ENCODE measurements at regions not wholly inside any gene's neighbourhood (a gene's known extent, or its start where the extent isn't known, plus 50 kb on each side); places are given as distances from the start of the nearest gene placed in this dataset.
"Not testable (repeated sequence)": the region's sequence is repeated elsewhere in the genome, so short reads cannot be mapped to it uniquely, and the experiment has no call there.

DNA sequence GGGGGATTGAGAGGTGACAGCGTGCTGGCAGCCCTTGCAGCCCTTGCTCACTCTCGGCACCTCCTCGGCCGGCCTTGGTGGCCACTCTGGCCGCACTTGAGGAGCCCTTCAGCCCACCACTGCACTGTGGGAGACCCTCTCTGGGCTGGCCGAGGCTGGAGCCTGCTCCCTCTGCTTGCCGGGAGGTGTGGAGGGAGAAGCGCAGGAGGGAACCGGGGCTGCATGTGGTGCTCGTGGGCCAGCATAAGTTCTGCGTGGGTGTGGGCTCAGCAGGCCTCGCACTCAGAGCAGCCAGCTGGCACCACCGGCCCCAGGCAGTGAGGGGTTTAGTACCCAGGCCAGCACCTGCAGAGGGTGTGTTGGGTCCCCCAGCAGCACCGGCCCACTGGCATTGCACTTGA is 912.2 kb upstream of the ADGRB3 start:
- DNase-seq, result no peak

DNA sequence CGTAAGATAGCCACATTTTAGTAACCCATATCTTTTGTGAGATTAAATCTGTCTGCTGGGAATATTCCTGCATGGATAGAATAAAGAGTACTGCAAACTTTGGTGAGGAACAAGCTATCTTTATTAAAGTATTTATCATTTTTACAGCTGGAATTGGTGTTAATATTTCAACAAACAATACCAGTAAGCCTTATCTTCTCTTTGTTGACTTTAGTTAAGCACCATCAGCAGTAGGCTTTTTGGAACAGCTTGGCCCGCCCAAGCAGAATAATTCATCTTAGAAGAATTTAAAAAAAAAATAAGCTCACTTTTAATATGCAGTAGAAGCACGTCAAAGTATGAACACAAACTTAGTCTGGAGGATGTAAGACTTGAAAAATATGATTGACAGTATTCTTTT is 917.8 kb upstream of the ADGRB3 start:
- DNase-seq, result no peak

DNA sequence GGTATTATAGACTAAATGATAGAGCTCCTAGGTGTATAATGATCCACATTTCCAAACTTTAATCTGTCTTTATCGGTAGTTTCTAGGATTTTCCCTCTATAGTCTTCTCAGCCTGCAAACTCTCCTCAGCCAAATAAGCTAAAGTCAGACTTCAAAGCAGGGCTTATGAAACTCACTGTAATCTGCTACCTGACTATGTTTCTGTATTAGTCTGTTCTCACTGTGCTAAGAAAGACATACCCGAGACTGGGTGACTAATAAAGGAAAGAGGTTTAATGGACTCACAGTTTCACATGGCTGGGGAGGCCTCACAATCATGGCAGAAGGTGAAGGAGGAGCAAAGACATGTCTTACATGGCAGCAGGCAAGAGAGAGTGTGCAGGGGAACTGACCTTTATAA is 928.7 kb upstream of the ADGRB3 start:
- no peak for DNase-seq

DNA sequence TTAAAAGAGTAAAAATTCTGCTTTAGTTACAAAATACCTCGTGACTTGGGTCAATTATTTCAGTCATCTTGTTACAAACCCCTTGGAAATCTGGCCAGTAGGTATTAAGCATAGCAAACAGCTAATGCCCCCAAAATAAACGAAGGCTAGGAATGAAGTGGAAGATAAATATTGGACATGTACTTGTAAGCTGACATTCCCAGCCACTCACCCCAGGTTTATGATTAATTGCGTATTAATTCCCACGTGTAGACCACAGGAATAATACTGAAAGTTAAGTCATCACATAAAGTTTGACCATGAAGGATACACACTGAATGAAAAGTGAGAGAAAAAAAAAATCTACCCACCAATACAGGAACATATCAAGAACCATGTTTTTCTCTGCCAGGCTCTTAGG is 936.5 kb upstream of the ADGRB3 start:
- no peak for DNase-seq

DNA sequence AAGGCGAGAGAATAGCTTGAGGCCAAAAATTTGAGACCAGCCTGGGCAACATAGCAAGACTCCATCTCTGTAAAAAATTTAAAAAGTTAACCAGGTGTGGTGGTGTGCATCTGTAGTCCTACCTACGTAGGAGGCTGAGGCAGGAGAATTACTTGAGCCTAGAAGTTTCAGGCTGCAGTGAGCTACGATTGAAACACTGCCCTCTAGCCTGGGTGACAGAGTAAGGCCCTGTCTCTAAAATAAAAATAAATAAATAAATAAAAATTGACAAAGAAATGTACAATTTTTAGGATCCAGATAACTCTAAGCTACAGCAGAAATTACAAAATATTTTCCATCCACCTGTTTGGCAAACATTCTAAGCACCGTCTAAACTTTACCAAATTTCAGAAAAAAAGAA is 941.0 kb upstream of the ADGRB3 start:
- DNase-seq, result no peak

DNA sequence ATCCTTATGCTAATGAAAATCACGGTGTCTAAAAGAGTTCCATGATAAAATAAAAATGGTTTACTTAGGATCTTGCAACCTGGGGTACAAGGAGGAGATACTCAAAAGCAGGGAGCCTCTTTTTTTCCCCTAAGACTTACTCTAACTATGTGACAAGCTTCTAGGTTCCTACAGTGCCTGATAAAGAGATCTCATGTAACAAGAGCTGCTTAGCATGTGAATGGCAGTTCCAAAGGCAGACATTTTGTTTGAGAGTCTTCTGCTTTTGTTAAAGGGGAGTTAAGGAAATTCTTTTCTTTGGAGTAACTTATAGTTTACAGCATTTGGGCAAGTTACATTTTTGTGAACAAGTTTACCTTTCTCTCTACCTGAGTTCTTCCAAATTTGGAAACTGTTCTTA is 945.8 kb upstream of the ADGRB3 start:
- no peak for DNase-seq

DNA sequence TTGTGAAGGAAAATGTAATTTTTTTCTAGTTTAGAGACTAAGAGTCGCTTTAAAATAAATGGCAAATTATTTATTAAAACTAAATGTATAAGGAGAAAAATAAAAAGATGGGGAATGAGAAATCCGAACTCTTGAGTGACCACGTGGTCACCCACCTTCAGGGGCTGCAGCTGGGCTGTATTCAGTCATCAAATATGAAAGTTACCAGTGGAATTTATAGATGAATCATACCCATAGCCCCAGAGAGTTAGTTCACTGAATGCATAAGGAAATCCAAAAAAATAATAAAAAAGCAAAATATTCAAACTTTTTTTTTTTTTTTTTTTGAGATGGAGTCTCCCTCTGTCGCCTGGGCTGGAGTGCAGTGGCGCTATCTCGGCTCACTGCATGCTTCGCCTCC is 947.7 kb upstream of the ADGRB3 start:
- DNase-seq, result no peak

DNA sequence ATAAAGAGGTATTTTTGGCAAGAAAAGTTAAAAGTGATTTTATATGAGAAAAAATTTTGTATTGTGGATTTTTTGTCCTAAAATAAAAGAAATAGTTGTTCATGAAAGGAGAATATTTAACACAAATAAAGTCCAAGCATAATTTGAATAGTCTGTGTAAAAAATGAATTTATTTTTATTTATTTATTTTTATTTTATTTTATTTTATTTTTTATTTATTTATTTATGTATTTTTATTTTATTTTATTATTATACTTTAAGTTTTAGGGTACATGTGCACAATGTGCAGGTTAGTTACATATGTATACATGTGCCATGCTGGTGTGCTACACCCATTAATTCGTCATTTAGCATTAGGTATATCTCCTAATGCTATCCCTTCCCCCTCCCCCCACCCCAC is 948.9 kb upstream of the ADGRB3 start:
- DNase-seq, result not testable (repeated sequence)

DNA sequence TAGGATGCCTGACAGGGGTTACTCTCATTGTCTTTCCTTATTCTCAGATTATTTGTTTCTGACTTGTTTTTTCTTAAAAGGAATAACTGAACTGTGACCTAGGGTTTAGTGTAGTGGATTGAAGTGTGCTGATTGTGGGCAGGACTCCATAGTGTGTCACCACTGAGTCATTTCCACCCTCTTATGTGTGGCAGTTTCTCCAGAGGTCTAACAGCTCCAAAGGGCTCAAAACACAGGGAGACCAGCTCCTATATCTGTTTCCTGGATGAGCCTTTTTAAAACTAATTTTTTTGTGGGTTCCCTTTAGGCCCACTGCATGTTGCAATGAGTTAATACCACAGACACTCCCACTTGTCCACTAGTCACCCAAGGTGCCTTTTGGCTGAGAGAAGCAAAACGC is 951.1 kb upstream of the ADGRB3 start:
- no peak for DNase-seq

DNA sequence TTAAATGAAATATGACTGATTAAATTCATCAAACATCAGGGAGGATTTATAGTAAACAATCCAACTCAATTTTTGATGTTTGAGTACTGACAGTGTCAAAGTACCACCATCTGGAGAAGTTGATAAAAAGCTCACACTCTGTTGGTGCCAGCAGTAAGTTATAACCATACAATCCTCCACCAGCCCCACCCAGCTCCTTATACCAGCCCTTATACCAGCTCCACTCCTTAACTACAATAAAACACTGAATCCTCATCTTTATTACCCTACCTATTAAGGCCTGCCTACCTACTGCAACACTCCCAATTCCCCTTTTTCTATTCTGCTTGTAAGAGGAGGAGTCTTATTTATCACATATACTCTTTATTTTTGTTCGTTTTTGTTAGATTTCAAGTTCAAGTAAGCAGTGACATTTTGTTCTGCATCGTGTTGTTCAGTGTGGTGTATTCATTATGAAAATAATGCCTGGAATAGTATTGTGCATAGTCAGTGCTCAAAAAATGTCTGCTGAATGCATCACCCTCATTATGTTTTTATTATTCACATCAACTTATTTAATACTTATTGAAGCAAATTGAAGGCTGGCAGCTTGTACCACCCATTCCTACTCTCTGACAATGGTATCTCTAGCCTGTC is 954.7 kb upstream of the ADGRB3 start:
- no peak for DNase-seq

DNA sequence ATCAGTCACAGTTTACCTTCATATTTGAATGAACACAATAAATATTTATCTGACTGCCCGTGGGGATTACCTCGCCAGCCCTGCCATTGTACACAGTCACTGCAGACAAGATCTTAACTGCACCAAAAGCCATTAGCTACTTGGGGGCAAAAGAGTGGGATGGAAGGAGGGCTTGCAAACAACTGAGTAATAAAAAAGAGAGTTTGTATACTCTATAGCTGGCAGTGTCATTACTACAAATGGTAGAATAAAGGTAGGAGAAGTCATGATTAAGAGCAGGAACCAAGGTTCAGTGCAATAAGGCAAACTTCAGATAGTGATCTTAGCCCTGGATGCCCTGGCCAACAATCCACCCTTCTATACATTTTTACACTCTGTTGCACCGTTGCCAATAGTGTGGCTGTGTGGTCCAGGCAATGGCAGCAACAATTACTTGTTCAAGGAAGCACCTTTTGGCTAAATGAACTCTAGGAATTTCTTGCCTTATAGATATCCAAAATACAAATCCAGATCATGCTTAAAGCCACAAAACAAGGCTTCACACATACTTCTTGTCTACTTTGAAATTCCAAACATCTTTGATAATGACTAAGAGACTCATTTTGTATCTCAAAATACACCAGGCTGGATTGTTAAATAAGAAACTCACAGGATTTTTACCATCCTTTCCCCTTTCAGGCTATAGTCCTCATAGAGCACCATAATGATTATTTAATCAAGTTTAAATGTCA is 955.4 kb upstream of the ADGRB3 start:
- no peak for DNase-seq

DNA sequence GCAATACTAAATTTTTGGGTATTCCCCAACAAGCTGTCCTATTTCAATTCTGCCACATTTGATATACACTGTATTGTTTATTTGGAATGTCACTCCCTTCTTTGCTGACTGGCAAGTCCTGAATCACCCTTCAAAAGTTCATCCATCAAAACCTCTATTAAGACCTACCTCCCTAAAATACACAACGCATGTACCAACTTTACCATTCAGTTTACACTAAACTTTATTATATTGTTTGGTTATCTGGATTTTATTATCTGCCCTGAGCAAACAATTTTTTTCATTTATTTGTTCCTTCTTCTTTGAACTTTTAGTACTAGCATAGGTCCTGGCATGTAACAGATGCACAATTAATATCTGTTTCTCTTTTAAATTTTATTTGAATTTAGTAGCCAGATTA is 958.2 kb upstream of the ADGRB3 start:
- no peak for DNase-seq

DNA sequence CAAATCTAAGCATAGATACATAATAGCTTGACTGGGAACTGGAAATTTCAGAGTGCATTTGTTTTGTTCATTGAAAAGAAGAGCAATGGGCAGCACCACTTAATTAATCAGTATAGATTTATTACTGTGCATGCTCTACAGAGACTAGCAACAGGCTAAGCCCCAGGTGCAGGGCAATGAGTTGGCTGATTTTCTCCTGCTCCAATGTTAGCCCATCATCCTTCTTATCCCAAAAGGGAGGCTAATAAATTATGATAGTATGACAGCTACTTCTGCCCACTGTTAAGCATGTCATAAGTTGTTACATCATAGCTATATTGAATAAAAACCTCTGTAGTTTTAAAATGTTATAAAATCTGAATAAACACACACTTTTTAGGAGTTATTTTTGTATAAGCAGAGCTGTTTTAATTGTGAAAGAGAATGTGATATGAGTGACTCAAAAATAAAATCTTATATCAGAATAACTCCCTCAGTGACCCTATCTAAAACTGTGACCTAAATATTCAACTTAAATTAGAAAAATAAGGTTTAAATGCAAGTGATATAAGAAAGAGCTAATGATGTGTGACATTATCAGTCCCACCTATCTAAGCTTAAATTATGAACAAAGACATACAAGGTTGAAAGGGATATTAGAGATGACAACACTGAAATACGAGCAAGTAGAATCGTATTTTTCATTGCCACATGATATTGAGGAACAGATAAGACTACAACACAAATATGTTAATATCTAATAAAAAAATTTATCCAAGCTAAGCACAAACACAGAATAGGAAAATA is 967.3 kb upstream of the ADGRB3 start:
- DNase-seq, result no peak

DNA sequence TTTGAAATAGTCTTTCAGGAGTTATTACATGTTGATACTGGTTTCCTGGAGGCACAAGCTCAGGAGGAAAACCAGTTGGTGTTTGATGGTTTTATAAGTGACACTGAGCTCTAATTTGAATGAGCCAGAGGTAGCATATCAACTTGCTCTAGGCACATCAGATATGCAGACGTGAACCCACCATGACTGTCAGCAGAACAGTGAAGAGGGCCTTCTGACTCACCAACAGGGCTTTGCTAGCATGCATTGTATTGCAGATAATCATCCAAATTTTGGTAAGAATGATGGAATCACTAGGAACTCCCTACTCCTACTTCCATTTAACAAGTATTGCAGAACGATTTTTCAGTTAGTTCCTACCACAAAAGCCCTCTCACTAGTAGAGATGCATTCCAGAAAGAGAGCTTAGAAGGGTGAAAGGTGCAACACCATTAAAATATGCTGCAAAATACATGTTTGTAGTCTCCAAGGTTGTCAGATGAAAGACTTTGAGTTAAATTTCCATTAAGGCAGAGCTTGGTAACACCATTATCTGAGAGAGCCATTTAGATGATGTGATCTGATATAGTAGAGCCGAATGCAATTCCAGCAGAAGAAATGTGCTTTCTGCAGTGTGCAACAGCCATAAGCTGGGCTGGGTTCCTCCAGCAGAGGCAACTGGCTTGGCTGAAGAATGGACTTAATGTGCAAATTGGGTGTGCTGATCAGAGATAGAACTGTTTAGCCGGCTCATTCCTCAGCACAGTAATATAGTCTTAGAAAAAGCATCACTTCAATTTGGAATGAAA is 968.7 kb upstream of the ADGRB3 start:
- no peak for DNase-seq

DNA sequence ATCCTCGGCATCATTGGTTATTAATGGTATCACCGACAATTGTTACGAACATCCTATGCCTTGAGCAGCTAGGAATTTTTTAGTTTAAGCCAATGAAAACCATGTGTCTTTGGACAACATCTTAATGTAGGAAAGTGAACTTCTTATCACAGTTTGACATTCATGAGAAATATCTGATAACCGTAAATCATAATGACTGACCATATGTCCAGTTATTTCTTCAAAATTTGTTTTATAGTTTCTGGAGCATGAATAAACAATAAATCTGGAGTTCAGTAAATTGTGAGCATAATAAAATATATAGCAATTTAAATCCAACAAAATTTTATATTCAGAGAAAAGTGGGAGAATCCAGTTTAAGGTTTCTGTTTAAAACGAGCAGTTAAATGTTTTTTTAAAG is 970.1 kb upstream of the ADGRB3 start:
- DNase-seq, result no peak

DNA sequence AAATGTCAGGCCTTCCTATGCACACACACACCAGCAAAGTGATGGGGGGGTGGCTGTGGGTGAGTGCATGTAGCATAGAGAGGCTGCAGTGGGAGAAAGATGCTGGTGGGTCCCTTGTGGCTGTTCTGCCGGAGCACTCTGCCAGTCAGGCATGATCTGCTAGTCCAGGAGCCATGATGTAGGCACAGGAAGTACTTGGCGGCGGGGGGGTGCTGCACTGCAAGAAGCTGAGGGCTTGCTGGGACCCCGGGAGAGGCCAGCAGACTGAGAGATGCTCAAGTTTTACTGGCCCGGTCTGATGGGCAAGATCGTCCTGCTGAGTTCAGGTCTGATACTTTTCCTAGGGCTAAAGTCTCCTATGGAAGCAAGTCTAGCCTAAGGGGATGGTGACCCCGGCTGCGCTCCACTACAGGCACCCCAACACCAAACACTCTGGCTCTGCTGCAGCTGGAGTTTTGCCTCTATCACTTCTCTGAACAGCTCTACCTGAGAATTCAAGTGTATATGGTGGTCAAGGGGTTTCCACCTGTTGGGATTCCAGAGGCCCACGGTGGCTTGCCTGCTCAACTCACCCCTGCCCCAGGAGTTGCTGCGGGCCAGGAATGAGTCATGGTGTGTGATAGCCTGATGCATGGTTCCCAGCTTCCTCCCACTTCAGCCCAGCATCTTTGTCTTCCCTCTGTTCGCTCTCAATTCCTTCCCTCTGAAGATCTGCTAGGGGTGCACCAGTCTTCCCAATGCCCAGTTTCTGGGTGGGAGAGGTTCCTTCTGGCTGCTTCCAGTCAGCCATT is 971.8 kb upstream of the ADGRB3 start:
- no peak for DNase-seq

DNA sequence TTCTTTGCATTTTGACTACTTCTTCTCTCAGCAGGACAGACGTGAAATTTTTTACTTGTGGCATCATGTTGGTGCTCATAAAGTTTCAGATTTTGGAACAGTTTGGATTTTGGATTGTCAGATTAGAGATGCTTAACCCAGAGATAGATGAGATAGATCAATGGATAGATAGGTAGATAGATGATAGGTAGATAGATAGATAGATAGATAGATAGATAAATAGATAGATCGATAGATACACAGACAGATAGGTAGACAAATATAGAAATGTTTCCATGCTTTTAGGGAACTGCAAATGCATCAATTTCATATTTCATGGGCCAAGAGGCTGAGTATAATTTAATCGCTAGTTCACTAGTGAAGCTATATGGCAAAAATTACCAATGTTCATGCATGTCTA is 981.5 kb upstream of the ADGRB3 start:
- DNase-seq, result no peak

DNA sequence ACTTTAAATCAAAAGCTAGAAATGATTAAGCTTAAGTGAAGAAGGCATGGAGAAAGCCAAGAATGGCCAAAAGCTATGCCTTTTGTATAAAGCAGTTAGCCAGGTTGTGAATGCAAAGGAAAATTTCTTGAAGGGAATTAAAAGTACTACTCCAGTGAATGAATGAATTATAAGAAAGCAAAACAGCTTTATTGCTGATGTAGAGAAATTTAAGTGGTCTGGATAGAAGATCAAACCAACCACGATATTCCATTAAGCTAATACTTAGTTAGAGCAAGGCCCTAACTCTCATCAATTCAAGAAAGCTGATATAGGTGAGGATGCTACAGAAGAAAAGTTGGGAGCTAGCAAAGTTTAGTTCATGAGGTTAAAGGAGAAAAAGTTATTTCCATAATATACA is 988.5 kb upstream of the ADGRB3 start:
- DNase-seq, result no peak

DNA sequence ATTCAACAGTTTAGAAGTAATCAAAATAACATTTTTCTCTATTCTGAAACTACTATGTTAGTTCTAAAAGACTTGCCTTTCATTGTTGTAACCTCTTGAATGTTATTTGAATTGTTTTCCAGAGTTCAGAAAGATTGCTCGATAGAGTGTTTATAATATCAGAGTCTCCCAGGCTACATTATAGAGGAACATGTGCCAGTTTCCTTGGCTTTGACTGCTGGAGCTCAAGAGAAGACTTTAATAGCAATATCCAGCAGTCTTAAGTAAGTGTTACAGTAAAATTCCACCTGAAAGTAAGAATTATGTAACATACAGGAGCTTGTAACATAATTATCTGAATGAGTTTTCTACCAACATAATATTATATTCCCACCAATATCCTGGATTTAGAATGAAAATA is 991.8 kb upstream of the ADGRB3 start:
- no peak for DNase-seq

DNA sequence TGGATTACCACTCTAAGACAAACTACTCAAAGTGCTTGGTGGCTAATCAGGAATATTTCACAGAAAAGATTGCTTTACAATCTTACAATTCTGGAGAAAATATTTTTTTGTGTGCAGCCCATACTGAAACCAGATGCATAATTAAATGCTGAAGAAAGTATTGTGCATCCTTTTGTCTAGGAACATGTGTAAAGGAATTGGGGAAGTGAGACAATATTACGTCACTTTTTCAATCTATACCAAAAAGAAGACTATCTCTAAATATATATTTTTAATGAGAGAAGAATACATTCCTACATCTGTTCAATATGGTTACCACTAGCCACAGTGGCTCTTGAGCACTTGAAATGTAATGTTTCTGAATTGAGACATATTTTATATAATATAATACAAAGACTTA is 992.5 kb upstream of the ADGRB3 start:
- DNase-seq, result no peak

DNA sequence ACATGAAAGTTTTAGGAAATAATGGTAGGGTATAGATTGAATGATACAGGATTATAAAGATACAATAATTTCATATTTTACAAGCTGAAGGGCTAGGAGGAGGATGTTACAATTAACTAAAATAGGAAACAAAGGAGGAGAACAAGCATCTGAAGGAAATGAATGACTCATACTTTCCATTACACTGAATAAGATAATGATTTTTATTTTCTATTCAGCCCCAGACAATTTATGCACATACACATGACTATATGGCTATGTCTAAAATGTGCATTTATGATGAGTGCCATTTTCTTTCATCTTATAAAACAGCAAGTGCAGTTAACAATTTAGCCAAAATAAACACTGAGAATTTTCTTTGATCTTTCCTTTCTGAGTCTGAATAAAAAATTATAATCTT is 994.6 kb upstream of the ADGRB3 start:
- no peak for DNase-seq

DNA sequence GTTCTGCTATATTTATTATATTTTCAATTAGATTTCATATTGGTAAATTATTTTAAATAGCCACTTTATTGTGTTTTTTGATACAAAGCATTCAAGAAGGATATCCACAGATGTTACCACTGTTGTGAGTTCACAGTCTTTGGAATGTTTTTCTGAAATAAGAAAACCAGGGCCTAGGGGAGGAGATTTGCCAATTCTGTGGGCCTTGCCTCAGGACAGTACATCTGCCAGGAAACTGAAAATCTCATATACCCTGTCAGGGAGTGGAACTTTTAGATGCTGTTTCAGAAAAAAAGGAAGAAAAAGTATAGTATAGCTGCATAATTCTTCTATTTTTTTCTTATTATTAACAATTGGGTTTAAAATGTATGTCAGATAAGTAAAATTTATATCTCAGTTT is 995.9 kb upstream of the ADGRB3 start:
- no peak for DNase-seq

DNA sequence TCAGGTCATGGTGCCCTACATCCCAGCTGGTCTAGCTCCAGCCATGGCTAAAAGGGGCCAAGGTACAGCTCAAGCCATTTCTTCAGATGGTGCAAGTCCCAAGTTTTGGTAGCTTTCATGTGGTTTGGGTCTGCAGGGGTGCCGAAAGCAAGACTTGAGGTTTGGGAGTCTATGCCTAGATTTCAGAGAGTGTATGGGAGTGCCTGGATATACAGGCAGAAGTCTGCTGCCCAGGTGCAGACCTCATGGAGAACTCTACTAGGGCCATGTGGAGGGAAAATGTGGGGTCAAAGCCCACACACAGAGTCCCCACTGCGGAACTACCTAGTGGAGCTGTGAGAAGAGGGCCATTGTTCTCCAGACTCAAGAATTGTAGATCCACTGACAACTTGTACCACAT is 1000.9 kb upstream of the ADGRB3 start:
- no peak for DNase-seq
